ENCODE measurements at regions not wholly inside any gene's neighbourhood (a gene's known extent, or its start where the extent isn't known, plus 50 kb on each side); places are given as distances from the start of the nearest gene placed in this dataset.

- H3K9me3 ChIP-seq (ENCODE audit: low read length), result no peaks in the 10 kb centered on the region
- H3K4me2 ChIP-seq (ENCODE audit: low read length), result no peak overlapping the region
- TF ChIP-seq EZH2phosphoT487 (IDR thresholded peaks at IDR 0.05; ENCODE audit: borderline replicate concordance, low read length), result no peak
- no peak for TF ChIP-seq EZH2 (IDR thresholded peaks at IDR 0.05; ENCODE audit: low read length, unreplicated experiment)
- no peak overlapping the region for H2AFZ ChIP-seq (ENCODE audit: low read length)
- no peak overlapping the region for H3K4me3 ChIP-seq (ENCODE audit: low read length)
- H3K4me1 ChIP-seq (ENCODE audit: insufficient read depth, low read length), result peaks cover 26% of the 10 kb centered on the region
- H3K27me3 ChIP-seq (ENCODE audit: low read length), result no peaks in the 10 kb centered on the region
- H3K9me2 ChIP-seq (replicated peaks; ENCODE audit: low read length), result no peaks in the 10 kb centered on the region
- no peaks in the 10 kb centered on the region for H3F3A ChIP-seq (ENCODE audit: low read length, unreplicated experiment)
- DNase-seq (no peak), ATAC-seq (no peak)
- H3K9ac ChIP-seq (ENCODE audit: low read length), result no peak overlapping the region
- ChIA-PET CTCF (interaction anchor here (0.5 kb wide), 1 partner anchor 35 kb away, joined by 4 read pairs; no protein-coding TSS in a partner anchor), POLR2A (ENCODE audit: unreplicated experiment) (no interaction called here)
- H4K20me1 ChIP-seq (ENCODE audit: low read length), result no peaks in the 10 kb centered on the region
- BruUV-seq (replicated peaks), result no TSS peak
- H3K27ac ChIP-seq (ENCODE audit: low read length), result no peak overlapping the region
- H3K36me3 ChIP-seq (ENCODE audit: low read depth, low read length), result no peaks in the 10 kb centered on the region
- no peaks in the 10 kb centered on the region for H3K79me2 ChIP-seq (ENCODE audit: low read length)
- intact Hi-C loops (cut with micrococcal nuclease), result no loop called here
Measured at GRCh38 chr9:107731115-107731762, 241.7 kb upstream of the KLF4 start.

GRCh38 chr9:107730666-107731065 lies 241.1 kb upstream of the KLF4 start:
- H3K4me1 ChIP-seq (ENCODE audit: insufficient read depth, low read length), result peaks cover 20% of the 10 kb centered on the region
- intact Hi-C loops (cut with micrococcal nuclease), result no loop called here
- CTCF ChIA-PET, result no interaction called here

GRCh38 chr9:107727086-107727780 lies 237.7 kb upstream of the KLF4 start:
- no peaks in the 10 kb centered on the region for H3K9me2 ChIP-seq (replicated peaks; ENCODE audit: low read length)
- H3K9me3 ChIP-seq (ENCODE audit: low read length), result no peaks in the 10 kb centered on the region
- no peak overlapping the region for H3K4me2 ChIP-seq (ENCODE audit: low read length)
- ChIA-PET CTCF (no interaction called here), POLR2A (ENCODE audit: unreplicated experiment) (no interaction called here)
- H3K4me1 ChIP-seq (ENCODE audit: insufficient read depth, low read length), result peaks cover 5% of the 10 kb centered on the region
- no peak overlapping the region for H3K27ac ChIP-seq (ENCODE audit: low read length)
- BruUV-seq (replicated peaks), result no TSS peak
- intact Hi-C loops (cut with micrococcal nuclease), result no loop called here
- 0 out of 2 replicates have a peak overlapping the region, but pooled peaks have one; percentile 3 for H2AFZ ChIP-seq (ENCODE audit: low read length)
- no peak overlapping the region for H3K9ac ChIP-seq (ENCODE audit: low read length)
- H3K4me3 ChIP-seq (ENCODE audit: low read length), result no peak overlapping the region
- no peaks in the 10 kb centered on the region for H3K79me2 ChIP-seq (ENCODE audit: low read length)
- TF ChIP-seq EZH2 (IDR thresholded peaks at IDR 0.05; ENCODE audit: low read length, unreplicated experiment) (no peak), CTCF (conservative IDR thresholded peaks at IDR 0.05; ENCODE audit: low read depth, low read length) (no peak), EZH2phosphoT487 (IDR thresholded peaks at IDR 0.05; ENCODE audit: borderline replicate concordance, low read length) (no peak)
- no peak for DNase-seq
- no peak; the same call in 1 of the 2 replicates for ATAC-seq
- H3K27me3 ChIP-seq (ENCODE audit: low read length), result no peaks in the 10 kb centered on the region
- no peaks in the 10 kb centered on the region for H3F3A ChIP-seq (ENCODE audit: low read length, unreplicated experiment)
- H4K20me1 ChIP-seq (ENCODE audit: low read length), result no peaks in the 10 kb centered on the region
- no peaks in the 10 kb centered on the region for H3K36me3 ChIP-seq (ENCODE audit: low read depth, low read length)

More at GRCh38 chr9:107730666-107731065, 241.1 kb upstream of the KLF4 start:
- TF ChIP-seq EZH2phosphoT487 (IDR thresholded peaks at IDR 0.05; ENCODE audit: borderline replicate concordance, low read length) (no peak), EZH2 (IDR thresholded peaks at IDR 0.05; ENCODE audit: low read length, unreplicated experiment) (no peak), CTCF (conservative IDR thresholded peaks at IDR 0.05; ENCODE audit: low read depth, low read length) (no peak)
- H3F3A ChIP-seq (ENCODE audit: low read length, unreplicated experiment), result no peaks in the 10 kb centered on the region
- POLR2A ChIA-PET (ENCODE audit: unreplicated experiment), result no interaction called here
- ATAC-seq, result no peak
- H3K4me3 ChIP-seq (ENCODE audit: low read length), result no peak overlapping the region
- no peak overlapping the region for H3K27ac ChIP-seq (ENCODE audit: low read length)
- H4K20me1 ChIP-seq (ENCODE audit: low read length), result no peaks in the 10 kb centered on the region
- H3K9ac ChIP-seq (ENCODE audit: low read length), result no peak overlapping the region
- H3K79me2 ChIP-seq (ENCODE audit: low read length), result no peaks in the 10 kb centered on the region
- no peaks in the 10 kb centered on the region for H3K9me3 ChIP-seq (ENCODE audit: low read length)
- no peaks in the 10 kb centered on the region for H3K9me2 ChIP-seq (replicated peaks; ENCODE audit: low read length)
- BruUV-seq (replicated peaks), result no TSS peak
- H2AFZ ChIP-seq (ENCODE audit: low read length), result no peak overlapping the region
- H3K27me3 ChIP-seq (ENCODE audit: low read length), result no peaks in the 10 kb centered on the region
- no peaks in the 10 kb centered on the region for H3K36me3 ChIP-seq (ENCODE audit: low read depth, low read length)
- DNase-seq, result no peak
- no peak overlapping the region for H3K4me2 ChIP-seq (ENCODE audit: low read length)
